GM12892 (cell line): ENCODE measurements at regions not wholly inside any gene's neighbourhood (a gene's known extent, or its start where the extent isn't known, plus 50 kb on each side); places are given as distances from the start of the nearest gene placed in this dataset.

Source experiments
- POLR2A ChIP-seq: IDR thresholded peaks from 2 replicates; pipeline ENCODE4 v1.6.1; 2011; ENCODE audit warnings: low read depth, low read length, control low read depth
- POLR2AphosphoS5 ChIP-seq: IDR thresholded peaks from 2 replicates; pipeline ENCODE4 v1.6.1; 2011; ENCODE audit warnings: low read depth, low read length, control low read depth
- TAF1 ChIP-seq: IDR thresholded peaks from 2 replicates; pipeline ENCODE4 v1.6.1; 2011; ENCODE audit warnings: low read depth, mild to moderate bottlenecking, control low read depth, low read length, borderline replicate concordance

DNA sequence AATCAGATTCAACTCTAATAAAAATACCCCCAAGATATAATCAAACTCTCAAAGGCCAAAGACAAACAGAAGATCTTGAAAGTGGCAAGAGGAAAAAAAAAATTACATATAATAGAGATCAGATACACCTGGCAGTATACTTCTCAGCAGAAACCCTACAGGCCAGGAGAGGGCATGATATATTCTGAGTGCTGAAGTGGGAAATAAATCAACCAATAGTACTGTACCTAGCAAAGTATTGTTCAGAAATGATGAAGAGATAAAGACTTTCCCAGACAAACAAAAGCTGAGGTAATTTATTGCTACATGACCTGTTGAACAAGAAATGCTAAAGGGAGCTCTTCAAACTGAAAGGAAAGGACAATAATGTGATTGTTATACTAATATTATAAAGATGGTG lies 291.9 kb downstream of the SH2D4B start:
- TF ChIP-seq TAF1 = no peak
- TF ChIP-seq POLR2A = no peak
- TF ChIP-seq POLR2AphosphoS5 = no peak
